Loucy (cell line): ENCODE measurements at regions not wholly inside any gene's neighbourhood (a gene's known extent, or its start where the extent isn't known, plus 50 kb on each side); places are given as distances from the start of the nearest gene placed in this dataset.

Experiments
- H2AFZ ChIP-seq: fragments of 200-600 bp; sonication (generic); 2 replicates; pipeline ENCODE4 v1.6.0; 2016; ENCODE audit warnings: antibody characterized with exemption, mild to moderate bottlenecking, low read length, moderate library complexity
- H3F3A ChIP-seq: fragments of 200-600 bp; 2 replicates; pipeline ENCODE4 v1.6.0; 2016; ENCODE audit warnings: antibody characterized with exemption, low read depth, mild to moderate bottlenecking
- H3K27me3 ChIP-seq: fragments of 200-600 bp; sonication (generic); 2 replicates; pipeline ENCODE4 v1.6.1; 2014; ENCODE audit warnings: low read length, mild to moderate bottlenecking; ENCODE audit not compliant: insufficient read depth, poor library complexity, severe bottlenecking
- H3K36me3 ChIP-seq: fragments of 200-600 bp; sonication (generic); 2 replicates; pipeline ENCODE4 v1.6.1; 2016; ENCODE audit warnings: low read length; ENCODE audit not compliant: insufficient read depth
- H3K4me1 ChIP-seq: fragments of 200-600 bp; sonication (generic); 2 replicates; pipeline ENCODE4 v1.5.1; 2014; ENCODE audit warnings: low read length, mild to moderate bottlenecking; ENCODE audit not compliant: insufficient read depth, poor library complexity, severe bottlenecking
- H3K4me2 ChIP-seq: fragments of 200-600 bp; sonication (generic); 2 replicates; pipeline ENCODE4 v1.6.0; 2014; ENCODE audit warnings: antibody characterized with exemption, low read length, low read depth, mild to moderate bottlenecking; ENCODE audit not compliant: poor library complexity, severe bottlenecking
- H3K4me3 ChIP-seq: fragments of 200-600 bp; sonication (generic); 2 replicates; pipeline ENCODE4 v1.5.1; 2014; ENCODE audit warnings: low read length, mild to moderate bottlenecking, mixed read lengths; ENCODE audit not compliant: poor library complexity, severe bottlenecking
- H3K79me2 ChIP-seq: fragments of 200-600 bp; sonication (generic); 2 replicates; pipeline ENCODE4 v1.6.1; 2014; ENCODE audit warnings: low read length; ENCODE audit not compliant: insufficient read depth
- H3K9ac ChIP-seq: fragments of 200-600 bp; sonication (generic); 2 replicates; pipeline ENCODE4 v1.6.0; 2014; ENCODE audit warnings: mild to moderate bottlenecking, low read depth, low read length, moderate library complexity; ENCODE audit not compliant: poor library complexity, severe bottlenecking
- H3K9me2 ChIP-seq: fragments of 200-600 bp; sonication (generic); replicated peaks from 2 replicates; pipeline ENCODE4 v1.6.1; 2016; ENCODE audit warnings: low read depth, low read length, mixed read lengths
- H3K9me3 ChIP-seq: fragments of 200-600 bp; sonication (generic); 2 replicates; pipeline ENCODE4 v1.6.1; 2014; ENCODE audit warnings: mild to moderate bottlenecking, antibody characterized with exemption, low read length, low read depth; ENCODE audit not compliant: insufficient read depth
- H4K20me1 ChIP-seq: fragments of 200-600 bp; sonication (generic); 2 replicates; pipeline ENCODE4 v1.6.0; 2014; ENCODE audit warnings: antibody characterized with exemption, low read length, mild to moderate bottlenecking; ENCODE audit not compliant: insufficient read depth, poor library complexity, severe bottlenecking
- CTCF ChIP-seq: fragments of 200-600 bp; sonication (generic); conservative IDR thresholded peaks from 2 replicates; pipeline ENCODE4 v1.5.1; 2014; ENCODE audit warnings: mild to moderate bottlenecking, antibody characterized with exemption, low read length
- EZH2phosphoT487 ChIP-seq: fragments of 200-600 bp; IDR thresholded peaks from 2 replicates; pipeline ENCODE4 v1.6.1; 2018; ENCODE audit warnings: antibody characterized with exemption, mild to moderate bottlenecking, moderate library complexity, borderline replicate concordance

GRCh38 chrX:79568309-79568708, 201.2 kb upstream of the ITM2A start:
- no peaks in the 10 kb centered on the region for H3F3A ChIP-seq
- H3K9ac ChIP-seq = no peak overlapping the region
- H3K79me2 ChIP-seq = no peaks in the 10 kb centered on the region
- no peak overlapping the region for H3K4me2 ChIP-seq
- H3K4me3 ChIP-seq = no peak overlapping the region
- no peak overlapping the region for H2AFZ ChIP-seq
- H3K9me2 ChIP-seq = no peaks in the 10 kb centered on the region
- no peaks in the 10 kb centered on the region for H3K4me1 ChIP-seq
- H3K9me3 ChIP-seq = no peaks in the 10 kb centered on the region
- TF ChIP-seq EZH2phosphoT487 (no peak), CTCF (no peak)
- no peaks in the 10 kb centered on the region for H3K36me3 ChIP-seq
- no peaks in the 10 kb centered on the region for H4K20me1 ChIP-seq
- H3K27me3 ChIP-seq = no peaks in the 10 kb centered on the region

- no peak overlapping the region for H3K4me3 ChIP-seq
- no peaks in the 10 kb centered on the region for H3K9me3 ChIP-seq
- H2AFZ ChIP-seq = no peak overlapping the region
- H4K20me1 ChIP-seq = no peaks in the 10 kb centered on the region
- no peaks in the 10 kb centered on the region for H3K36me3 ChIP-seq
- H3K4me2 ChIP-seq = no peak overlapping the region
- no peaks in the 10 kb centered on the region for H3F3A ChIP-seq
- no peak for TF ChIP-seq CTCF
- TF ChIP-seq EZH2phosphoT487 = no peak
- H3K27me3 ChIP-seq = no peaks in the 10 kb centered on the region
- H3K79me2 ChIP-seq = no peaks in the 10 kb centered on the region
- no peak overlapping the region for H3K9ac ChIP-seq
- H3K9me2 ChIP-seq = no peaks in the 10 kb centered on the region
- H3K4me1 ChIP-seq = no peaks in the 10 kb centered on the region
Observed at GRCh38 chrX:79564362-79564761, 197.2 kb upstream of the ITM2A start.

- no peak for TF ChIP-seq CTCF
- TF ChIP-seq EZH2phosphoT487 = no peak
- Histone ChIP-seq H3F3A (no peaks in the 10 kb centered on the region), H3K9me3 (no peaks in the 10 kb centered on the region), H3K79me2 (no peaks in the 10 kb centered on the region), H3K9me2 (no peaks in the 10 kb centered on the region), H2AFZ (no peak overlapping the region), H3K4me1 (no peaks in the 10 kb centered on the region), H3K4me2 (no peak overlapping the region), H3K4me3 (no peak overlapping the region), H3K27me3 (no peaks in the 10 kb centered on the region), H4K20me1 (no peaks in the 10 kb centered on the region), H3K36me3 (no peaks in the 10 kb centered on the region), H3K9ac (no peak overlapping the region)
Observed at GRCh38 chrX:79559290-79559689, 192.2 kb upstream of the ITM2A start.
